NOMO-1 treated with DMSO at 0.1 percent for 48 hours (cell line): ENCODE measurements at regions not wholly inside any gene's neighbourhood (a gene's known extent, or its start where the extent isn't known, plus 50 kb on each side); places are given as distances from the start of the nearest gene placed in this dataset.

Experiments used
- DNase-seq: peaks from one replicate; lab custom pipeline; 2025; ENCODE audit not compliant: unreplicated experiment; lab: John Stamatoyannopoulos, UW

- DNase-seq = no peak
Measured at GRCh38 chr10:111784946-111785465, 398.6 kb downstream of the GPAM start.

GRCh38 chr10:111785921-111786320 is 397.6 kb downstream of the GPAM start:
- DNase-seq = no peak

- no peak for DNase-seq
Measured at GRCh38 chr10:111789821-111790220, 393.7 kb downstream of the GPAM start.

GRCh38 chr10:111801841-111802240 is 381.7 kb downstream of the GPAM start:
- DNase-seq = no peak

GRCh38 chr10:111804781-111805180 is 378.8 kb downstream of the GPAM start:
- no peak for DNase-seq

- no peak for DNase-seq
Measured at GRCh38 chr10:111811517-111811916, 372.0 kb downstream of the GPAM start.

- no peak for DNase-seq
Measured at GRCh38 chr10:111820471-111820870, 363.1 kb downstream of the GPAM start.

GRCh38 chr10:111821871-111822270 is 361.7 kb downstream of the GPAM start:
- DNase-seq = no peak

- DNase-seq = no peak
Measured at GRCh38 chr10:111822661-111823060, 360.9 kb downstream of the GPAM start.

- DNase-seq = no peak
Measured at GRCh38 chr10:111824128-111824527, 359.4 kb downstream of the GPAM start.

GRCh38 chr10:111830359-111830758 is 353.2 kb downstream of the GPAM start:
- no peak for DNase-seq

GRCh38 chr10:111831058-111831457 is 352.5 kb downstream of the GPAM start:
- DNase-seq = no peak

- no peak for DNase-seq
Measured at GRCh38 chr10:111833251-111833650, 350.3 kb downstream of the GPAM start.

GRCh38 chr10:111835574-111835973 is 348.0 kb downstream of the GPAM start:
- no peak for DNase-seq

- DNase-seq = no peak
Measured at GRCh38 chr10:111836064-111836463, 347.5 kb downstream of the GPAM start.

GRCh38 chr10:111836571-111836970 is 347.0 kb downstream of the GPAM start:
- no peak for DNase-seq

- no peak for DNase-seq
Measured at GRCh38 chr10:111837086-111837485, 346.5 kb downstream of the GPAM start.

- no peak for DNase-seq
Measured at GRCh38 chr10:111837985-111838384, 345.6 kb downstream of the GPAM start.

GRCh38 chr10:111840546-111840945 is 343.0 kb downstream of the GPAM start:
- no peak for DNase-seq

GRCh38 chr10:111852801-111853200 is 330.8 kb downstream of the GPAM start:
- DNase-seq = no peak

- no peak for DNase-seq
Measured at GRCh38 chr10:111856631-111857030, 326.9 kb downstream of the GPAM start.

GRCh38 chr10:111865550-111865949 is 318.0 kb downstream of the GPAM start:
- DNase-seq = no peak

GRCh38 chr10:111871458-111871857 is 312.1 kb downstream of the GPAM start:
- DNase-seq = no peak

GRCh38 chr10:111872591-111872990 is 311.0 kb downstream of the GPAM start:
- no peak for DNase-seq
